ENCODE measurements at regions not wholly inside any gene's neighbourhood (a gene's known extent, or its start where the extent isn't known, plus 50 kb on each side); places are given as distances from the start of the nearest gene placed in this dataset.

DNA sequence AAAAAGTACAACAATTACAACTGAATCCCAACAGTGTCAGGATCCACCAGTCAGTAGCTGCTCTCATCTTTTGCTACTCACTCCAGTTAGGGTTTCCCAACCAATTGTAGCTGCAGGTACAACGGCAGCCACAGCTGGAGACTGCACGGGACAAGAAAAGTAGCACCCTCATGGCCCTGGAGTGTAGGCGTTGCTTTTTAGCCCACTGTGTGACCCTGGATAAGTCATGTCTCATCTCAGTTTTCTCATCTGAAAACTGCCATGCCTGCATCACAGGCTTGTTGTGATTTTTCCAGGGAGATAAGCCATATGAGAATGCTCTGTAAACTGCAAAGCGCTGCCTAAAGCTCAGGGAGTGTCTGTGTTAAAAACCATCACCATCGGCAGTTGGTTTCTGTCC lies 535.6 kb upstream of the IL12A start:
- H3K4me3 ChIP-seq: no peak overlapping the region
- H3K9me3 ChIP-seq: no peaks in the 10 kb centered on the region
- WGBS, 2 donors (ENCODE audit: low coverage in 1 of 2): 74 to 100% methylated on average over 3 to 5 of the region's 5 CpGs
- TF ChIP-seq, protein P1, sequence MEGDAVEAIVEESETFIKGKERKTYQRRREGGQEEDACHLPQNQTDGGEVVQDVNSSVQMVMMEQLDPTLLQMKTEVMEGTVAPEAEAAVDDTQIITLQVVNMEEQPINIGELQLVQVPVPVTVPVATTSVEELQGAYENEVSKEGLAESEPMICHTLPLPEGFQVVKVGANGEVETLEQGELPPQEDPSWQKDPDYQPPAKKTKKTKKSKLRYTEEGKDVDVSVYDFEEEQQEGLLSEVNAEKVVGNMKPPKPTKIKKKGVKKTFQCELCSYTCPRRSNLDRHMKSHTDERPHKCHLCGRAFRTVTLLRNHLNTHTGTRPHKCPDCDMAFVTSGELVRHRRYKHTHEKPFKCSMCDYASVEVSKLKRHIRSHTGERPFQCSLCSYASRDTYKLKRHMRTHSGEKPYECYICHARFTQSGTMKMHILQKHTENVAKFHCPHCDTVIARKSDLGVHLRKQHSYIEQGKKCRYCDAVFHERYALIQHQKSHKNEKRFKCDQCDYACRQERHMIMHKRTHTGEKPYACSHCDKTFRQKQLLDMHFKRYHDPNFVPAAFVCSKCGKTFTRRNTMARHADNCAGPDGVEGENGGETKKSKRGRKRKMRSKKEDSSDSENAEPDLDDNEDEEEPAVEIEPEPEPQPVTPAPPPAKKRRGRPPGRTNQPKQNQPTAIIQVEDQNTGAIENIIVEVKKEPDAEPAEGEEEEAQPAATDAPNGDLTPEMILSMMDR (IDR thresholded peaks at IDR 0.05): no peak
- TF ChIP-seq POLR2A (IDR thresholded peaks at IDR 0.05) (no peak), POLR2AphosphoS5 (IDR thresholded peaks at IDR 0.05) (no peak), EP300 (IDR thresholded peaks at IDR 0.05; ENCODE audit: low read depth) (no peak)
- H3K27ac ChIP-seq: no peak overlapping the region
- intact Hi-C loops (cut with DNase I; ENCODE audit: low total_unique reads) (no loop called here), in situ Hi-C loops (cut with MboI; ENCODE audit: low pct_ligation_motif_present in 1 of 4, low pct_unique_long_range_greater_than_20kb in 1 of 4, low sequenced_read_pairs in 3 of 4) (no loop called here)
- no peaks in the 10 kb centered on the region for H3K36me3 ChIP-seq
- no peaks in the 10 kb centered on the region for H3K4me1 ChIP-seq
- DNase-seq: no peak
- H3K27me3 ChIP-seq: no peaks in the 10 kb centered on the region

DNA sequence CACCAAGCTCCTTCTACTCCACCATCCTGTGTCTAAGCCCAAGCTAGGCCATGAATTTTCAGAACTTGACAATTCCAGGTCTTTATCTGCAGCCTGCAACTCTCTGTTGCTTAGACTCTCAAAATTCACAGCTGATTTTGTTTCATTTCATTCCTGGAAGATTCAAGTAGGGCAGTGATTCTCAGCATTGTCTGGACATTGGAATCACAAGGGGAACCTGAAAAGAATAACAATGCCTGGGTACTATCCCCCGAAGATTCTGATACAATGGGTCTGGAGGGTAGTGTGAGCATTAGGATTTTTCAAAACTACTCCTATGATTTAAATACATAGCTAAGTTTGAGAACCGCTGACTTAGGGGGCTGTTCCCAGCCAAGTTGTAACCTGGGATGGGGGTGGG lies 534.7 kb upstream of the IL12A start:
- TF ChIP-seq, protein P1 (IDR thresholded peaks at IDR 0.05): no peak
- TF ChIP-seq EP300 (IDR thresholded peaks at IDR 0.05; ENCODE audit: low read depth) (no peak), POLR2AphosphoS5 (IDR thresholded peaks at IDR 0.05) (no peak), POLR2A (IDR thresholded peaks at IDR 0.05) (no peak)
- Histone ChIP-seq H3K9me3 (no peaks in the 10 kb centered on the region), H3K36me3 (no peaks in the 10 kb centered on the region), H3K4me3 (no peak overlapping the region), H3K27me3 (no peaks in the 10 kb centered on the region), H3K27ac (no peak overlapping the region), H3K4me1 (no peaks in the 10 kb centered on the region)
- in situ Hi-C loops (cut with MboI; ENCODE audit: low pct_ligation_motif_present in 1 of 4, low pct_unique_long_range_greater_than_20kb in 1 of 4, low sequenced_read_pairs in 3 of 4): no loop called here
- DNase-seq: no peak
- WGBS, 2 donors (ENCODE audit: low coverage in 1 of 2): 61% methylated on average over 2 of the region's 2 CpGs; no CpG with 5 or more reads in 1 of the 2 donors
- intact Hi-C loops (cut with DNase I; ENCODE audit: low total_unique reads): no loop called here

DNA sequence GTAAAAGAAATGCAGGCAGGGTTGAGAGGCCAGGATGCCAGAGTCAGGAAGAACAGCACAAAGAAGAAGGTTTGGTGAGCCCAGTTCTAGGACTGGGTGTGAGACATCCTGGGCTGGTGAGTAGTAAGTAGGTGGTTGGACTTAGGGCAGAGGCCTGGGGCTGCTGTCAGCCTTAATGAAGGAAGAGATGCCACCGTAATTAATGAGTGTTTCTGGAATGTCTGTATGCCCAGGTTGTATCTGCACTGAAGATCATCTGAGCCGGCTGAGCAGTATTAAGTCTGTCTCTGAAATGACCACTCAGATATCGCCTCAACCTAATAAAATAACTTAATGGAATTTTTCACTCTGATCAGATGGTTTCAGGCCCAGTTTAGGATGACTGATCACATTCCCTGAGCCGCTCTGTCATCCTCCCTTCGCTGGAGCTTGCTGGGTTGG lies 532.9 kb upstream of the IL12A start:
- Histone ChIP-seq H3K4me3 (no peak overlapping the region), H3K27ac (no peak overlapping the region), H3K27me3 (no peaks in the 10 kb centered on the region), H3K36me3 (no peaks in the 10 kb centered on the region), H3K4me1 (no peaks in the 10 kb centered on the region), H3K9me3 (no peaks in the 10 kb centered on the region)
- DNase-seq: no peak
- WGBS, 2 donors (ENCODE audit: low coverage in 1 of 2): 84 to 85% methylated on average over 5 of the region's 5 CpGs
- TF ChIP-seq POLR2A (IDR thresholded peaks at IDR 0.05): no peak
- TF ChIP-seq, protein P1 (IDR thresholded peaks at IDR 0.05): no peak
- no peak for TF ChIP-seq EP300 (IDR thresholded peaks at IDR 0.05; ENCODE audit: low read depth)
- TF ChIP-seq POLR2AphosphoS5 (IDR thresholded peaks at IDR 0.05): no peak
- in situ Hi-C loops (cut with MboI; ENCODE audit: low pct_ligation_motif_present in 1 of 4, low pct_unique_long_range_greater_than_20kb in 1 of 4, low sequenced_read_pairs in 3 of 4): no loop called here
- intact Hi-C loops (cut with DNase I; ENCODE audit: low total_unique reads): no loop called here

DNA sequence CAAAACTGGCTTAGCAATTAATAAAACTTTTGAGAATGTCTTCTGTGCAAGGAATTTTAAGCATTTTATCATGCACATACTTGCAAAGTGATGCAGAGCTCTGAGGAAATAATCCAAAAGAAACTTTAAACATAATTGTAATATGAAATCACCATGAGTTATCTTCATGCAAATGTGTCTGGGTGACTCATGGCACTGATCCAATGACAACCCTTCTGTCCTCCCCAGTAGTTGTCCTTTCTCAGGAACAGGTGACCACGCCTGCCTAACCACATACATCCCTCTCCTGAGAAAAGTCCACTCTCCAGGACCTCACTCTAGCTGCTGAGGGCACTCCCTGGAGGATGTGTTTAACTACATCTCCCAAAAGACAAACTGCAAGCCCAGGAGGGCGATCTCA lies 530.6 kb upstream of the IL12A start:
- TF ChIP-seq POLR2A (IDR thresholded peaks at IDR 0.05) (no peak), EP300 (IDR thresholded peaks at IDR 0.05; ENCODE audit: low read depth) (no peak)
- no peaks in the 10 kb centered on the region for H3K4me1 ChIP-seq
- H3K4me3 ChIP-seq: no peak overlapping the region
- no peak overlapping the region for H3K27ac ChIP-seq
- intact Hi-C loops (cut with DNase I; ENCODE audit: low total_unique reads) (no loop called here), in situ Hi-C loops (cut with MboI; ENCODE audit: low pct_ligation_motif_present in 1 of 4, low pct_unique_long_range_greater_than_20kb in 1 of 4, low sequenced_read_pairs in 3 of 4) (no loop called here)
- no peak for DNase-seq
- WGBS, 2 donors (ENCODE audit: low coverage in 1 of 2): 39 to 50% methylated on average over 1 to 2 of the region's 2 CpGs
- H3K9me3 ChIP-seq: no peaks in the 10 kb centered on the region
- no peaks in the 10 kb centered on the region for H3K36me3 ChIP-seq
- H3K27me3 ChIP-seq: no peaks in the 10 kb centered on the region

DNA sequence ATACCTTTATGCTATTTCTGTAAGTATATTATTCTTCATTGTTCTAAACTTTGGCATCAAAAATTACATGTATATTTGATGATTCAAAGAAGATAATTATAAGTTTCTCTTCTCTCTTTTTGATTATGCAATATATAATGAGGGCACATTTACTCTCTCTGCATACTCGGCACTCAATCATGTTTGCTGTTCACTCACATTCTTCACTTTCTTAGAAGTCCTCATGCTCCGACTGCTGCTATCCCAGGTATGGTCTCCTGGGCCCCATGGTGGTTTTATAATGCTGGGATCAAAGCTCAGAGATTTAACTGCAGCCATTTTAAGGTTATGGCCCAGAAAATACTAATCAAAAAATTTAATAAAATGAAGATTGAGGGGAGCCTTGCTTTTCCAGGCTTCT lies 529.7 kb upstream of the IL12A start:
- H3K27ac ChIP-seq: no peak overlapping the region
- DNase-seq: no peak
- H3K27me3 ChIP-seq: no peaks in the 10 kb centered on the region
- TF ChIP-seq POLR2A (IDR thresholded peaks at IDR 0.05): no peak
- no peak for TF ChIP-seq EP300 (IDR thresholded peaks at IDR 0.05; ENCODE audit: low read depth)
- TF ChIP-seq, protein P1 (IDR thresholded peaks at IDR 0.05): no peak
- no peak for TF ChIP-seq POLR2AphosphoS5 (IDR thresholded peaks at IDR 0.05)
- no peaks in the 10 kb centered on the region for H3K36me3 ChIP-seq
- intact Hi-C loops (cut with DNase I; ENCODE audit: low total_unique reads): no loop called here
- in situ Hi-C loops (cut with MboI; ENCODE audit: low pct_ligation_motif_present in 1 of 4, low pct_unique_long_range_greater_than_20kb in 1 of 4, low sequenced_read_pairs in 3 of 4): no loop called here
- no peaks in the 10 kb centered on the region for H3K9me3 ChIP-seq
- H3K4me1 ChIP-seq: no peaks in the 10 kb centered on the region
- no peak overlapping the region for H3K4me3 ChIP-seq
- 53 to 54% methylated on average over 2 of the region's 2 CpGs for WGBS, 2 donors (ENCODE audit: low coverage in 1 of 2)
